ENCODE measurements at regions not wholly inside any gene's neighbourhood (a gene's known extent, or its start where the extent isn't known, plus 50 kb on each side); places are given as distances from the start of the nearest gene placed in this dataset.

DNA sequence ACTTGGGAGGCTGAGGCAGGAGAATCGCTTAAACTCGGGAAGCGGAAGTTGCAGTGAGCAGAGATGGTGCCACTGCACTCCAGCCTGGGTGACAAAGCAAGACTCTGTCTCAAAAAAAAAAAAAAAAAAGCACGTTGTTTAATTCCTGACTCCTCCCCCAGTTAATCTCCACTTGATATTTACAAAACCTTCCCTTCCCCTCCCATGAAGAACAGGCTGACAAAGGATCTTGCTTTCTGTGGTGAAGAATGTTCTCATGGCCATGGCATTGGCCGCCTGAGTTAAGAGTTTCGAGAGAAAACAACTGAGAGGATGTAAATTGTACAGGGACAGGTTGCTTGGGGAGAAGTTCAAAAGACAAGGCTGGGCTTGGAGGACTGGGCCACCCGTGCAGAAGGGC lies 168.2 kb upstream of the BCOR start:
- peaks cover 14% of the 10 kb centered on the region for H3K9me3 Mint-ChIP-seq
- H3K27ac Mint-ChIP-seq, result no peak overlapping the region
- no peaks in the 10 kb centered on the region for H3K4me1 ChIP-seq (ENCODE audit: control insufficient read depth, insufficient read depth, low read length)
- TF ChIP-seq, protein P1, sequence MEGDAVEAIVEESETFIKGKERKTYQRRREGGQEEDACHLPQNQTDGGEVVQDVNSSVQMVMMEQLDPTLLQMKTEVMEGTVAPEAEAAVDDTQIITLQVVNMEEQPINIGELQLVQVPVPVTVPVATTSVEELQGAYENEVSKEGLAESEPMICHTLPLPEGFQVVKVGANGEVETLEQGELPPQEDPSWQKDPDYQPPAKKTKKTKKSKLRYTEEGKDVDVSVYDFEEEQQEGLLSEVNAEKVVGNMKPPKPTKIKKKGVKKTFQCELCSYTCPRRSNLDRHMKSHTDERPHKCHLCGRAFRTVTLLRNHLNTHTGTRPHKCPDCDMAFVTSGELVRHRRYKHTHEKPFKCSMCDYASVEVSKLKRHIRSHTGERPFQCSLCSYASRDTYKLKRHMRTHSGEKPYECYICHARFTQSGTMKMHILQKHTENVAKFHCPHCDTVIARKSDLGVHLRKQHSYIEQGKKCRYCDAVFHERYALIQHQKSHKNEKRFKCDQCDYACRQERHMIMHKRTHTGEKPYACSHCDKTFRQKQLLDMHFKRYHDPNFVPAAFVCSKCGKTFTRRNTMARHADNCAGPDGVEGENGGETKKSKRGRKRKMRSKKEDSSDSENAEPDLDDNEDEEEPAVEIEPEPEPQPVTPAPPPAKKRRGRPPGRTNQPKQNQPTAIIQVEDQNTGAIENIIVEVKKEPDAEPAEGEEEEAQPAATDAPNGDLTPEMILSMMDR (conservative IDR thresholded peaks at IDR 0.05), result no peak
- no peak for DNase-seq
- H3K27ac ChIP-seq (ENCODE audit: low read depth, low read length), result no peak overlapping the region
- peaks cover 20% of the 10 kb centered on the region for H3K27me3 Mint-ChIP-seq (ENCODE audit: insufficient read depth)
- H3K4me3 Mint-ChIP-seq, result no peak overlapping the region
- no peaks in the 10 kb centered on the region for H3K27me3 ChIP-seq (ENCODE audit: control insufficient read depth, insufficient read depth, low read length, poor library complexity, severe bottlenecking)
- no peaks in the 10 kb centered on the region for H3K9me3 ChIP-seq (ENCODE audit: control insufficient read depth, low read length)
- H3K36me3 ChIP-seq (ENCODE audit: control insufficient read depth, insufficient read depth, low read length), result no peaks in the 10 kb centered on the region
- 94% methylated on average over 5 of the region's 7 CpGs; no CpG with 5 or more reads in 1 of the 2 experiments for WGBS, 2 experiments (ENCODE audit: insufficient coverage in 1 of 2, insufficient read length in 1 of 2)
- peaks cover 10% of the 10 kb centered on the region for H3K4me1 Mint-ChIP-seq
- no peak overlapping the region for H3K9ac ChIP-seq (ENCODE audit: extremely low read depth, low read length, poor library complexity, severe bottlenecking)
- H3K36me3 Mint-ChIP-seq (ENCODE audit: low read depth), result no peaks in the 10 kb centered on the region
- no peak overlapping the region for H3K4me3 ChIP-seq (ENCODE audit: low read length)

DNA sequence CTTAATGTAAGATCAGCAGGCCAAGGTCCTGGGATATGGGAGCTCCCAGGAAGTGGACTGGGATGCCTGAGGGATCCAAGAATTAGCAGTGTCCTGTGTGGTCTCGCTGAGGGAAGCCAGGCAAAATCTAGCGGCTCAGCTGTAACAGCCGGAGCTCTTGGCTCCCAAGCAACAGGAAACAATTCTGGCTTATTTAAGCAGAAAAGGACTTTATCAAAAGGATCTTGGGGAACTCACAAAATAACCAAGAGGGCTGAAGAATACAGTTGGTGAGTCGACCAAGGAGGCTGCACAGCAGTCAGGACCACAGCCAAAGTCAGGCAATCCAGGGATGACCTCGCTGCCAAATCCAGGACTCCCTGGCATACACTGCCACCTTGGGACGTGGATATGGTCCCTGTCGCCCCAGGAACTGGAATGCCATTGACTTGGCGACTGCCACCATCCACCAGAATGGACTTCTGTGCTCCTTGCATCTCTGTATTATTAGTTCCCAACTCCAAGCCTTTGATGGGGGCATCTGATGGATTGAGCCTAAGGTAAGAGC lies 165.3 kb upstream of the BCOR start:
- Mint-ChIP-seq H3K4me3 (no peak overlapping the region), H3K27ac (no peak overlapping the region), H3K36me3 (ENCODE audit: low read depth) (no peaks in the 10 kb centered on the region), H3K9me3 (peaks cover 9% of the 10 kb centered on the region), H3K27me3 (ENCODE audit: insufficient read depth) (peaks cover 18% of the 10 kb centered on the region), H3K4me1 (peaks cover 10% of the 10 kb centered on the region)
- no peaks in the 10 kb centered on the region for H3K4me1 ChIP-seq (ENCODE audit: control insufficient read depth, insufficient read depth, low read length)
- H3K9ac ChIP-seq (ENCODE audit: extremely low read depth, low read length, poor library complexity, severe bottlenecking), result no peak overlapping the region
- no peak overlapping the region for H3K4me3 ChIP-seq (ENCODE audit: low read length)
- no peak for DNase-seq
- H3K27me3 ChIP-seq (ENCODE audit: control insufficient read depth, insufficient read depth, low read length, poor library complexity, severe bottlenecking), result no peaks in the 10 kb centered on the region
- no peaks in the 10 kb centered on the region for H3K9me3 ChIP-seq (ENCODE audit: control insufficient read depth, low read length)
- no peaks in the 10 kb centered on the region for H3K36me3 ChIP-seq (ENCODE audit: control insufficient read depth, insufficient read depth, low read length)
- no peak overlapping the region for H3K27ac ChIP-seq (ENCODE audit: low read depth, low read length)
- TF ChIP-seq, protein P1 (conservative IDR thresholded peaks at IDR 0.05), result no peak
- 85 to 96% methylated on average over 5 to 8 of the region's 8 CpGs for WGBS, 2 experiments (ENCODE audit: insufficient coverage in 1 of 2, insufficient read length in 1 of 2)

DNA sequence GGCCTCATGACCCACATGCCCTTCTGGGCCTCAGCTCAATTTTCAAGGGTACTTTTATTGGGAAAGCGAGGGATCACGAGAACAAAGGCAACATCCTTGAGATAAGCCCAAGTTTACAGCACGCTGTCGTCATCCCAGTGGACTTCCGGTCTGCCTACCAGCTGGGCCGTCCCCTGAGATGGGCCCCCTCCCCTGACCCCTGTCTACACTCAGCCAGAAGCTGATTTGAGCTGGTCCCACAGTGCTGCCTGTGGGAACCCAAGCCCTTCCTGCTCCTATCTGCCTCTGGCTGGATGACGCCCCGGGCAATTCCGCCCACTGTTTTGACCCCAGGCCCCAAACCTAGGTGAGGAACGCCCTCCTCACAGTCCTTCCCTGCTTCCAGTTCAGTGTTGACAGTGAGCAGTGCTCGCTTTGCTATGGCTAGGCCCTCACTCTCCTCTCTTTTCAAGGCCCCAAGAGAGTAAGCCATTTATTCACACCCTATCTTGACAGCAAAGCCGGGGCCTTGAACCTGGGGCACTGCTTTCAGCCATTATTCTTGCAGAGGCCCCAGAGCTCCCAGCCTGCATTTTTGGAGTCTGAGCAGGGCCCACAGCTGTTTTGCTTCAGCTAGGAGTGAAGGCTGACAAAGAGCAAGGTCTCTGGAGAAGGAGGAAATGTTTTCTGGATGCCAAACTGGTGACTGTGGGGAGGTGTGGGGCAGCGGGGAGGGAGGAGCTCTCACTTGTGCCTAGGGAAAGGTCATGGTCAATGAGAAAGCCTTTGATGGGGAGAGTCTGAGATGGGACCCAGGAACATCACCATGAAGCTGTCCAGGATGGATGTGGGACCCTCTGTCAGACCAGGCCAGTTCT lies 164.6 kb upstream of the BCOR start:
- DNase-seq, result no peak
- H3K4me1 Mint-ChIP-seq, result peaks cover 8% of the 10 kb centered on the region
- no peak overlapping the region for H3K27ac Mint-ChIP-seq
- H3K36me3 Mint-ChIP-seq (ENCODE audit: low read depth), result no peaks in the 10 kb centered on the region
- no peaks in the 10 kb centered on the region for H3K9me3 ChIP-seq (ENCODE audit: control insufficient read depth, low read length)
- 93 to 100% methylated on average over 1 to 13 of the region's 13 CpGs for WGBS, 2 experiments (ENCODE audit: insufficient coverage in 1 of 2, insufficient read length in 1 of 2)
- no peak overlapping the region for H3K27ac ChIP-seq (ENCODE audit: low read depth, low read length)
- H3K9me3 Mint-ChIP-seq, result peaks cover 9% of the 10 kb centered on the region
- no peak overlapping the region for H3K4me3 Mint-ChIP-seq
- peaks cover 12% of the 10 kb centered on the region for H3K27me3 Mint-ChIP-seq (ENCODE audit: insufficient read depth)
- H3K36me3 ChIP-seq (ENCODE audit: control insufficient read depth, insufficient read depth, low read length), result no peaks in the 10 kb centered on the region
- H3K9ac ChIP-seq (ENCODE audit: extremely low read depth, low read length, poor library complexity, severe bottlenecking), result no peak overlapping the region
- H3K4me1 ChIP-seq (ENCODE audit: control insufficient read depth, insufficient read depth, low read length), result no peaks in the 10 kb centered on the region
- H3K27me3 ChIP-seq (ENCODE audit: control insufficient read depth, insufficient read depth, low read length, poor library complexity, severe bottlenecking), result no peaks in the 10 kb centered on the region
- H3K4me3 ChIP-seq (ENCODE audit: low read length), result no peak overlapping the region
- TF ChIP-seq, protein P1 (conservative IDR thresholded peaks at IDR 0.05), result no peak

All from endodermal cell (in vitro differentiated cells).